IMR-90 (cell line): ENCODE measurements at regions not wholly inside any gene's neighbourhood (a gene's known extent, or its start where the extent isn't known, plus 50 kb on each side); places are given as distances from the start of the nearest gene placed in this dataset.

Experiments
- ATAC-seq: fragments of 200-7000 bp; cut with Tn5 transposase; 2 replicates; pipeline ENCODE4 v1.9.1; 2020; ENCODE audit warnings: low read depth, mild to moderate bottlenecking, moderate library complexity
- BruUV-seq: library from RNA; stranded (reverse); fragments of 400-500 nt; replicated peaks from 2 replicates; lab custom pipeline; 2021; lab: Mats Ljungman, UMichigan
- CTCF ChIA-PET: fragments of 300-600 bp; formaldehyde crosslinking; extraction: SDS; loops from one replicate; lab custom pipeline; 2021; ENCODE audit warnings: antibody characterized with exemption; lab: Yijun Ruan, JAX
- POLR2A ChIA-PET: fragments of 300-600 bp; sonication (Branson Sonifier 250); formaldehyde crosslinking; loops from one replicate; lab custom pipeline; 2022; ENCODE audit warnings: antibody characterized with exemption; ENCODE audit not compliant: unreplicated experiment; lab: Charles Lee
- DNase-seq: peaks from one replicate; pipeline ENCODE4 v3.0.0; 2013
- H2AFZ ChIP-seq: replicated peaks from 2 replicates; pipeline ENCODE3; 2013; ENCODE audit warnings: low read length, mild to moderate bottlenecking; ENCODE audit not compliant: poor library complexity
- H2AK5ac ChIP-seq: 2 replicates; pipeline ENCODE4 v1.6.1; 2013; ENCODE audit warnings: low read depth, low read length, inconsistent platforms
- H2AK9ac ChIP-seq: replicated peaks from 2 replicates; pipeline ENCODE3; 2013; ENCODE audit warnings: mild to moderate bottlenecking, low read depth, low read length, moderate library complexity; ENCODE audit not compliant: poor library complexity
- H2BK120ac ChIP-seq: 2 replicates; pipeline ENCODE4 v1.6.1; 2013; ENCODE audit warnings: low read depth, low read length, inconsistent platforms
- H2BK15ac ChIP-seq: 3 replicates; pipeline ENCODE4 v1.6.1; 2013; ENCODE audit warnings: low read depth, low read length, inconsistent platforms
- H2BK20ac ChIP-seq: 2 replicates; pipeline ENCODE4 v1.6.1; 2013; ENCODE audit warnings: low read depth, mild to moderate bottlenecking, inconsistent platforms, low read length, moderate library complexity
- H2BK5ac ChIP-seq: 2 replicates; pipeline ENCODE4 v1.6.1; 2013; ENCODE audit warnings: mild to moderate bottlenecking, low read depth, low read length, inconsistent platforms; ENCODE audit not compliant: poor library complexity, severe bottlenecking
- H3K14ac ChIP-seq: replicated peaks from 2 replicates; pipeline ENCODE4 v1.6.1; 2013; ENCODE audit warnings: low read depth, low read length, inconsistent platforms
- H3K18ac ChIP-seq: 2 replicates; pipeline ENCODE4 v1.6.1; 2013; ENCODE audit warnings: low read depth, low read length, control low read depth
- H3K23ac ChIP-seq: 2 replicates; pipeline ENCODE4 v1.6.1; 2013; ENCODE audit warnings: low read depth, low read length, inconsistent platforms
- H3K27ac ChIP-seq: 2 replicates; pipeline ENCODE4 v1.5.1; 2013; ENCODE audit warnings: mild to moderate bottlenecking, control low read depth, low read length; ENCODE audit not compliant: insufficient read depth
- H3K27me3 ChIP-seq: 2 replicates; pipeline ENCODE4 v1.6.1; 2013; ENCODE audit warnings: low read length; ENCODE audit not compliant: control insufficient read depth, insufficient read depth
- H3K36me3 ChIP-seq: 2 replicates; pipeline ENCODE4 v1.6.1; 2013; ENCODE audit warnings: low read length, mixed read lengths; ENCODE audit not compliant: control insufficient read depth, insufficient read depth
- H3K4ac ChIP-seq: 2 replicates; pipeline ENCODE4 v1.6.1; 2013; ENCODE audit warnings: low read depth, low read length, inconsistent platforms
- H3K4me1 ChIP-seq: 2 replicates; pipeline ENCODE4 v1.6.1; 2013; ENCODE audit warnings: low read length, mixed read lengths; ENCODE audit not compliant: control insufficient read depth, insufficient read depth
- H3K4me2 ChIP-seq: 2 replicates; pipeline ENCODE4 v1.6.1; 2013; ENCODE audit warnings: low read depth, mild to moderate bottlenecking, control low read depth, low read length, moderate library complexity
- H3K4me3 ChIP-seq: 2 replicates; pipeline ENCODE4 v1.5.1; 2013; ENCODE audit warnings: low read depth, mild to moderate bottlenecking, control low read depth, low read length, moderate library complexity; ENCODE audit not compliant: insufficient read depth
- H3K56ac ChIP-seq: 2 replicates; pipeline ENCODE4 v1.6.1; 2013; ENCODE audit warnings: low read length, inconsistent platforms; ENCODE audit not compliant: insufficient read depth; ENCODE audit errors: extremely low read depth
- H3K79me1 ChIP-seq, 2 experiments: 2 replicates each; pipeline ENCODE4 v1.6.1; 2013; ENCODE audit warnings: low read length in 2 of 2, inconsistent platforms in 1 of 2, low read depth in 1 of 2
- H3K9ac ChIP-seq: 2 replicates; pipeline ENCODE4 v1.6.1; 2013; ENCODE audit warnings: low read depth, low read length, control low read depth
- H3K9me1 ChIP-seq: 2 replicates; pipeline ENCODE4 v1.6.1; 2013; ENCODE audit warnings: low read length, inconsistent platforms; ENCODE audit not compliant: insufficient read depth
- H3K9me3 ChIP-seq: 2 replicates; pipeline ENCODE4 v1.6.1; 2013; ENCODE audit warnings: low read length; ENCODE audit not compliant: control insufficient read depth, insufficient read depth
- H4K20me1 ChIP-seq: 2 replicates; pipeline ENCODE4 v1.6.1; 2013; ENCODE audit warnings: low read length, inconsistent platforms; ENCODE audit not compliant: insufficient read depth
- H4K5ac ChIP-seq: 2 replicates; pipeline ENCODE4 v1.6.1; 2013; ENCODE audit warnings: mild to moderate bottlenecking, low read depth, low read length, control low read depth
- H4K8ac ChIP-seq, 2 experiments: 2 replicates each; pipeline ENCODE4 v1.6.1; 2013; ENCODE audit warnings: low read depth in 2 of 2, low read length in 2 of 2, control low read depth in 1 of 2, inconsistent platforms in 1 of 2
- H4K91ac ChIP-seq: 2 replicates; pipeline ENCODE4 v1.6.1; 2013; ENCODE audit warnings: low read depth, low read length, inconsistent platforms; ENCODE audit not compliant: insufficient read depth
- BHLHE40 ChIP-seq: fragments of 150-350 bp; IDR thresholded peaks from 2 replicates; pipeline ENCODE4 v1.6.1; 2016; ENCODE audit warnings: mild to moderate bottlenecking, low read depth, low read length
- CEBPB ChIP-seq: IDR thresholded peaks from 2 replicates; pipeline ENCODE4 v1.6.1; 2012; ENCODE audit warnings: low read depth, low read length, improper control_type of control experiment
- CHD1 ChIP-seq: IDR thresholded peaks from 2 replicates; pipeline ENCODE4 v1.6.1; 2012; ENCODE audit warnings: low read depth, low read length, improper control_type of control experiment
- FOS ChIP-seq: fragments of 150-350 bp; IDR thresholded peaks from 2 replicates; pipeline ENCODE4 v1.6.1; 2016; ENCODE audit warnings: low read depth, low read length
- MAZ ChIP-seq: IDR thresholded peaks from 2 replicates; pipeline ENCODE4 v1.6.1; 2012; ENCODE audit warnings: low read depth, mild to moderate bottlenecking, low read length, improper control_type of control experiment, moderate library complexity, borderline replicate concordance
- MXI1 ChIP-seq: IDR thresholded peaks from 2 replicates; pipeline ENCODE4 v1.6.1; 2012; ENCODE audit warnings: low read depth, mild to moderate bottlenecking, low read length, moderate library complexity, borderline replicate concordance
- RFX5 ChIP-seq: IDR thresholded peaks from 2 replicates; pipeline ENCODE4 v1.8.0; 2012; ENCODE audit warnings: low read depth, mild to moderate bottlenecking, low read length, moderate library complexity
- WGBS, 2 experiments: methylation state at CpG; one replicate each; pipeline versions ENCODE4 v1.1.5 to v1.1.7; 2013; ENCODE audit warnings: missing lambda C conversion rate in 2 of 2; ENCODE audit not compliant: insufficient read length in 1 of 2; ENCODE audit errors: extremely low coverage in 2 of 2; 5-methylcytosine and 5-hydroxymethylcytosine counted together
- dilution Hi-C: fragments of 300-500 bp; cut with HindIII; formaldehyde crosslinking; loops from one replicate; pipeline ENCODE4 v1.14.3; 2018; ENCODE audit warnings: low sequenced_read_pairs; ENCODE audit not compliant: unreplicated experiment
- in situ Hi-C: fragments of 300-500 bp; cut with MboI; formaldehyde crosslinking; loops from 3 replicates; pipeline ENCODE4 v1.14.3; 2019; ENCODE audit warnings: low sequenced_read_pairs, inconsistent platforms, mixed read lengths
- intact Hi-C: fragments of 100-400 bp; cut with micrococcal nuclease; formaldehyde crosslinking; loops from 2 replicates; pipeline ENCODE4 v1.10.0; 2022

DNA sequence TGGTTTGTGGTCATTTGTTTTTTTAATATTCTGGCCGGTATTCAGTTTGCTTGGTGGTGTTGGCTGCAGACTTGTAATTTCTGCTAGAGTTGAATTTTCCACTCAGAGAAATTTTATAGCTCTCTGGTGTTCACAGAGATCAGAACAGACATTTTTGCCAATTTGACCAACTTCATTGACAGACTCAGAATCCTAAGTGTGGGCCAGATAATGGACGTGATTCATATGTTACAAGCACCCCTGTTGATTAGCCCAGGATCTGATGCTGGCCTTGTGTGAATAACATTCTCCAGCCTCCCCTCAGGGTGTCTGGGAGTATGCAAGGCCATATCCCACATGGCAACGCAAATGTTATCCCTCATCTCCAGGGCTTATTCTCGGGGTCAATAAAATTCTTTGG lies 283.8 kb downstream of the C7orf25 start:
- Histone ChIP-seq H4K8ac (no peak overlapping the region), H3K79me1 (no peaks in the 10 kb centered on the region), H3K4me1 (no peaks in the 10 kb centered on the region), H2BK15ac (no peak overlapping the region), H3K23ac (no peak overlapping the region), H2BK5ac (no peak overlapping the region), H3K9me1 (no peaks in the 10 kb centered on the region), H4K20me1 (no peaks in the 10 kb centered on the region), H3K27me3 (no peaks in the 10 kb centered on the region), H3K4me3 (no peak overlapping the region), H3K56ac (no peak overlapping the region), H2BK120ac (no peak overlapping the region), H4K91ac (no peak overlapping the region), H4K5ac (no peak overlapping the region), H2AFZ (no peak overlapping the region), H3K4ac (no peak overlapping the region), H3K4me2 (no peak overlapping the region), H3K9ac (no peak overlapping the region), H2BK20ac (no peak overlapping the region), H2AK9ac (no peak overlapping the region), H3K18ac (no peak overlapping the region), H2AK5ac (no peak overlapping the region), H3K36me3 (no peaks in the 10 kb centered on the region), H3K14ac (no peak overlapping the region), H3K9me3 (no peaks in the 10 kb centered on the region), H3K27ac (no peak overlapping the region)
- dilution Hi-C loops: no loop called here
- no peak for ATAC-seq
- no TSS peak for BruUV-seq
- intact Hi-C loops: no loop called here
- TF ChIP-seq FOS: no peak
- TF ChIP-seq RFX5: no peak
- TF ChIP-seq MXI1: no peak
- TF ChIP-seq BHLHE40: no peak
- TF ChIP-seq CHD1: no peak
- TF ChIP-seq MAZ: no peak
- TF ChIP-seq CEBPB: no peak
- CTCF ChIA-PET: no interaction called here
- DNase-seq: no peak
- WGBS, 2 experiments: no CpG with 5 or more reads among the region's 4 CpGs
- POLR2A ChIA-PET: no interaction called here
- in situ Hi-C loops: no loop called here
